B cell (primary cell): ENCODE measurements at regions not wholly inside any gene's neighbourhood (a gene's known extent, or its start where the extent isn't known, plus 50 kb on each side); places are given as distances from the start of the nearest gene placed in this dataset.

ENCODE experiments used
- CTCF ChIP-seq: fragments of 200-600 bp; IDR thresholded peaks from one replicate; pipeline ENCODE4 v1.8.0; 2022; ENCODE audit warnings: antibody characterized with exemption, mild to moderate bottlenecking
- EZH2 ChIP-seq: IDR thresholded peaks from 2 replicates; pipeline ENCODE4 v1.6.1; 2012; ENCODE audit warnings: borderline replicate concordance, low read depth, mild to moderate bottlenecking, moderate library complexity, low read length; ENCODE audit not compliant: insufficient read depth, poor library complexity, severe bottlenecking

- no peak for TF ChIP-seq CTCF
- no peak for TF ChIP-seq EZH2
Measured at GRCh38 chr4:180810581-180810980, 1432.6 kb upstream of the TENM3 start.
